NCI-H748 (cell line): ENCODE measurements at regions not wholly inside any gene's neighbourhood (a gene's known extent, or its start where the extent isn't known, plus 50 kb on each side); places are given as distances from the start of the nearest gene placed in this dataset.
A peak's percentile ranks its signal among the peaks of the same experiment; 100 is the strongest.

Experiments used
- DNase-seq: peaks from one replicate; lab custom pipeline; 2025; ENCODE audit not compliant: unreplicated experiment; lab: John Stamatoyannopoulos, UW

- no peak for DNase-seq
Measured at GRCh38 chr11:30089921-30090320, 73.1 kb upstream of the KCNA4 start.

GRCh38 chr11:30091246-30091645, 74.4 kb upstream of the KCNA4 start:
- no peak for DNase-seq

- DNase-seq = no peak
Measured at GRCh38 chr11:30091737-30092136, 74.9 kb upstream of the KCNA4 start.

GRCh38 chr11:30092518-30092917, 75.7 kb upstream of the KCNA4 start:
- no peak for DNase-seq

- DNase-seq = no peak
Measured at GRCh38 chr11:30100495-30100894, 83.7 kb upstream of the KCNA4 start.

- DNase-seq = no peak
Measured at GRCh38 chr11:30106222-30107181, 89.7 kb upstream of the KCNA4 start.

GRCh38 chr11:30107899-30108298, 91.1 kb upstream of the KCNA4 start:
- no peak for DNase-seq

- no peak for DNase-seq
Measured at GRCh38 chr11:30109774-30110173, 92.9 kb upstream of the KCNA4 start.

GRCh38 chr11:30110691-30111090, 93.9 kb upstream of the KCNA4 start:
- DNase-seq = no peak

- no peak for DNase-seq
Measured at GRCh38 chr11:30111786-30112185, 95.0 kb upstream of the KCNA4 start.

GRCh38 chr11:30113326-30113898, 96.6 kb upstream of the KCNA4 start:
- DNase-seq = no peak

- DNase-seq = no peak
Measured at GRCh38 chr11:30116512-30116911, 99.7 kb upstream of the KCNA4 start.

- no peak for DNase-seq
Measured at GRCh38 chr11:30120045-30120589, 103.3 kb upstream of the KCNA4 start.

GRCh38 chr11:30125456-30125855, 105.4 kb upstream of the FSHB start:
- no peak for DNase-seq

- peak; percentile 26 for DNase-seq
Measured at GRCh38 chr11:30128269-30128932, 102.4 kb upstream of the FSHB start.

GRCh38 chr11:30131535-30131934, 99.3 kb upstream of the FSHB start:
- no peak for DNase-seq

- DNase-seq = no peak
Measured at GRCh38 chr11:30133281-30133680, 97.5 kb upstream of the FSHB start.

GRCh38 chr11:30143098-30143705, 87.6 kb upstream of the FSHB start:
- peak; percentile 27 for DNase-seq

GRCh38 chr11:30147293-30147692, 83.5 kb upstream of the FSHB start:
- no peak for DNase-seq

- no peak for DNase-seq
Measured at GRCh38 chr11:30149998-30150397, 80.8 kb upstream of the FSHB start.

GRCh38 chr11:30150425-30150824, 80.4 kb upstream of the FSHB start:
- no peak for DNase-seq
